ENCODE measurements at regions not wholly inside any gene's neighbourhood (a gene's known extent, or its start where the extent isn't known, plus 50 kb on each side); places are given as distances from the start of the nearest gene placed in this dataset.

DNA sequence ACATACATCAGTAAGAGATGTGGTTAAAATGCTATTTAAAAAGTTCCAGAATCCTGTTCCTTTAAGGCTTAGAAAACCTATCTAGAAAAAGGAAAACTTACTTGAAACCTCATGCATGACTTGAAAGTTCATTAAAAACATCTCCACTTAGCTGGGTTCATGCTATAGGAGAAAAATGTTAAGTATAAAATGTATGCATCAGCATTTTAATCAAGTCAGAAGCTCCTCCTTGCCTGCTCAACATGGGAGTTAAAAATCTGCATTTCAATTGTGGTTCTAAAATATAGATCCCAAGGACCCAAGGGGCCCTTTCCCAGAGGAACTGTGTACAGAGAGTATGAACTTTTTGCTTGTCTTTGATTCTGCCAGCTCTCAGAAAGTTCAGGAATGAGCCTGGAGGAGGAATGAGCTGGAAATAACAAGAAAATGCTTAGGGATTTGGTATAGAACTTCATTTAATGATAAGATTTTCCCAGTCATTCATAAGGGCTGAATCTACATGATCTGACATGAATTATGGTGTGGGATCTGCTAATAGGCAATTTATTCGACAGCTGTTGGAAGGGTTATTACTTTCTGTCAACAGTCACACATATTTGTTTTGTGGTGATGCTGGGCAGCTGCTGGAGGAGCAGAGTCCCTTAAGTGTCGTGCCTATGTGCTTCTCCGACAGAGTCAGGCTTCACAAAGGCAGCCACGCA lies 85.6 kb upstream of the MTPN start (continued):
- no peak for TF ChIP-seq HDAC6 (IDR thresholded peaks at IDR 0.05; ENCODE audit: low read depth, low read length)
